GM23338 (cell line): ENCODE measurements at regions not wholly inside any gene's neighbourhood (a gene's known extent, or its start where the extent isn't known, plus 50 kb on each side); places are given as distances from the start of the nearest gene placed in this dataset.

ENCODE experiments used
- ATAC-seq: fragments of 200-7000 bp; cut with Tn5 transposase; 3 replicates; pipeline ENCODE4 v1.9.1; 2020
- DNase-seq: peaks from one replicate; pipeline ENCODE4 v3.0.0-alpha.2; 2015; ENCODE audit warnings: low spot score
- H2AFZ ChIP-seq: fragments of 200-600 bp; sonication (generic); 2 replicates; pipeline ENCODE4 v1.8.0; 2016; ENCODE audit warnings: antibody characterized with exemption, mild to moderate bottlenecking, moderate library complexity
- H3F3A ChIP-seq: fragments of 200-600 bp; sonication (generic); replicated peaks from 2 replicates; pipeline ENCODE4 v1.8.0; 2017; ENCODE audit warnings: antibody characterized with exemption, mixed run types, low read depth
- H3K27ac ChIP-seq: fragments of 200-600 bp; sonication (generic); 2 replicates; pipeline ENCODE4 v1.6.1; 2016; ENCODE audit warnings: low read depth
- H3K27me3 ChIP-seq: fragments of 200-600 bp; sonication (generic); 2 replicates; pipeline ENCODE4 v1.8.0; 2016; ENCODE audit warnings: mild to moderate bottlenecking, mixed run types, moderate library complexity; ENCODE audit not compliant: insufficient read depth
- H3K36me3 ChIP-seq: fragments of 200-600 bp; sonication (generic); 2 replicates; pipeline ENCODE4 v1.8.0; 2016; ENCODE audit warnings: mild to moderate bottlenecking; ENCODE audit not compliant: insufficient read depth
- H3K4me1 ChIP-seq: fragments of 200-600 bp; sonication (generic); 2 replicates; pipeline ENCODE4 v1.8.0; 2016; ENCODE audit warnings: mild to moderate bottlenecking, moderate library complexity; ENCODE audit not compliant: insufficient read depth
- H3K4me2 ChIP-seq: fragments of 200-600 bp; sonication (generic); 2 replicates; pipeline ENCODE4 v1.7.1; 2017; ENCODE audit warnings: mixed run types
- H3K4me3 ChIP-seq: fragments of 200-600 bp; sonication (generic); 2 replicates; pipeline ENCODE4 v1.6.1; 2016; ENCODE audit warnings: mixed run types
- H3K79me2 ChIP-seq: fragments of 200-600 bp; sonication (generic); replicated peaks from 2 replicates; pipeline ENCODE4 v1.8.0; 2017; ENCODE audit warnings: mild to moderate bottlenecking; ENCODE audit not compliant: insufficient read depth
- H3K9me2 ChIP-seq: fragments of 200-600 bp; sonication (generic); 2 replicates; pipeline ENCODE4 v1.8.0; 2017; ENCODE audit not compliant: insufficient read depth
- H4K20me1 ChIP-seq: fragments of 200-600 bp; sonication (generic); replicated peaks from 2 replicates; pipeline ENCODE4 v1.8.0; 2017; ENCODE audit warnings: mild to moderate bottlenecking; ENCODE audit not compliant: insufficient read depth
- H3K27ac Mint-ChIP-seq: 2 replicates; pipeline ENCODE4 v1.8.0; 2020; ENCODE audit warnings: inconsistent platforms, mild to moderate bottlenecking, moderate library complexity, mixed read lengths
- H3K27me3 Mint-ChIP-seq: 3 replicates; pipeline ENCODE4 v1.8.0; 2022; ENCODE audit warnings: low read depth, mild to moderate bottlenecking, moderate library complexity, mixed read lengths, inconsistent platforms; ENCODE audit not compliant: insufficient read depth, poor library complexity
- H3K36me3 Mint-ChIP-seq: 3 replicates; pipeline ENCODE4 v1.8.0; 2021; ENCODE audit warnings: low read depth, mild to moderate bottlenecking, inconsistent platforms, moderate library complexity, mixed read lengths
- H3K4me1 Mint-ChIP-seq: 3 replicates; pipeline ENCODE4 v1.8.0; 2020; ENCODE audit warnings: mild to moderate bottlenecking, inconsistent platforms, mixed read lengths
- H3K4me3 Mint-ChIP-seq: 3 replicates; pipeline ENCODE4 v1.8.0; 2021; ENCODE audit warnings: moderate library complexity, mild to moderate bottlenecking, inconsistent platforms, mixed read lengths
- H3K9me3 Mint-ChIP-seq: 3 replicates; pipeline ENCODE4 v1.8.0; 2020; ENCODE audit warnings: moderate library complexity, mild to moderate bottlenecking, inconsistent platforms, mixed read lengths
- CREB1 ChIP-seq: fragments of 250-450 bp; sonication (Bioruptor Pico); IDR thresholded peaks from 2 replicates; pipeline ENCODE4 v1.5.0; 2020; ENCODE audit warnings: low read depth, mild to moderate bottlenecking, moderate library complexity
- EZH2 ChIP-seq: fragments of 200-600 bp; sonication (generic); IDR thresholded peaks from one replicate; pipeline ENCODE4 v1.8.0; 2017; ENCODE audit warnings: antibody characterized with exemption, mild to moderate bottlenecking, low read depth; ENCODE audit not compliant: unreplicated experiment
- JUNB ChIP-seq: IDR thresholded peaks from one replicate; pipeline ENCODE4 v1.6.1; 2016; ENCODE audit warnings: antibody characterized with exemption; ENCODE audit not compliant: unreplicated experiment
- NANOG ChIP-seq: IDR thresholded peaks from 2 replicates; pipeline ENCODE4 v1.6.1; 2016; ENCODE audit warnings: antibody characterized with exemption, borderline replicate concordance
- ZNF114 ChIP-seq: fragments of 250-450 bp; sonication (Bioruptor Pico); IDR thresholded peaks from 2 replicates; pipeline ENCODE4 v1.5.0; 2020; ENCODE audit warnings: mild to moderate bottlenecking, moderate library complexity
- ZNF331 ChIP-seq: fragments of 250-450 bp; sonication (Bioruptor Pico); IDR thresholded peaks from 2 replicates; pipeline ENCODE4 v1.5.0; 2020; ENCODE audit warnings: low read depth, mild to moderate bottlenecking, moderate library complexity
- TF ChIP-seq, protein P1 (sequence below), 2 experiments: fragments of 200-600 bp in 1 of 2; sonication (generic) in 1 of 2; conservative IDR thresholded peaks; 2 replicates each; pipeline versions ENCODE4 v1.5.1 to v1.6.1; 2016 to 2017; ENCODE audit warnings: antibody characterized with exemption in 2 of 2, low read depth in 2 of 2, mild to moderate bottlenecking in 2 of 2, moderate library complexity in 1 of 2
- TF ChIP-seq, protein P2 (sequence below): IDR thresholded peaks from 2 replicates; pipeline ENCODE4 v1.6.1; 2016; ENCODE audit warnings: antibody characterized with exemption
- TF ChIP-seq, protein P3 (sequence below): fragments of 250-450 bp; sonication (Bioruptor Pico); IDR thresholded peaks from 2 replicates; pipeline ENCODE4 v1.5.0; 2020; ENCODE audit warnings: mild to moderate bottlenecking, moderate library complexity

DNA sequence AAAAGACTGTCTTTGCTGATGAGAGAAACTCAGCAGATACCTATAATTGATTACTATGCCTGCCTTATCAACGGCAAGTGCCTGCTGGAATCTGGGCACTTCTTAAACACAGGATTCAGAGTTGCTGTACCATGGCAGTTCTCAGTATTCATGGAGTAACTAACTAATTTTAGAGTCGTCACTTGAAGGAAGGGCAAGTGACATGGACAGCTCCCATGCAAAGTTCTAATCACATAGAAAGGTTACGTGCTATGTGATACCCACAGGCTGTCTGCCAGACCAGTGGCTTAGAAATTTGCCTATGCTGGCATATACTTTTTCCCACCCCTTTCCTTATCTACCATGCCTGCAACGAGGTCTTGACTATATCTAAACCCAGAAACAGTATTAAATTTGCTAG lies 931.1 kb upstream of the TENM3 start:
- Mint-ChIP-seq H3K4me1 (peaks cover 21% of the 10 kb centered on the region), H3K9me3 (peaks cover 3% of the 10 kb centered on the region; the same call in 1 of the 3 replicates), H3K27me3 (no peaks in the 10 kb centered on the region), H3K27ac (no peak overlapping the region), H3K4me3 (no peak overlapping the region), H3K36me3 (peaks cover 5% of the 10 kb centered on the region; the same call in 2 of the 3 replicates)
- H2AFZ ChIP-seq = no peak overlapping the region
- no peaks in the 10 kb centered on the region for H3F3A ChIP-seq
- no peaks in the 10 kb centered on the region for H3K27me3 ChIP-seq
- H3K27ac ChIP-seq = no peak overlapping the region
- H3K9me2 ChIP-seq = no peaks in the 10 kb centered on the region
- ATAC-seq (no peak), DNase-seq (no peak)
- H4K20me1 ChIP-seq = no peaks in the 10 kb centered on the region
- no peak for TF ChIP-seq NANOG
- no peak for TF ChIP-seq JUNB
- TF ChIP-seq CREB1 = no peak
- TF ChIP-seq, protein P1, sequence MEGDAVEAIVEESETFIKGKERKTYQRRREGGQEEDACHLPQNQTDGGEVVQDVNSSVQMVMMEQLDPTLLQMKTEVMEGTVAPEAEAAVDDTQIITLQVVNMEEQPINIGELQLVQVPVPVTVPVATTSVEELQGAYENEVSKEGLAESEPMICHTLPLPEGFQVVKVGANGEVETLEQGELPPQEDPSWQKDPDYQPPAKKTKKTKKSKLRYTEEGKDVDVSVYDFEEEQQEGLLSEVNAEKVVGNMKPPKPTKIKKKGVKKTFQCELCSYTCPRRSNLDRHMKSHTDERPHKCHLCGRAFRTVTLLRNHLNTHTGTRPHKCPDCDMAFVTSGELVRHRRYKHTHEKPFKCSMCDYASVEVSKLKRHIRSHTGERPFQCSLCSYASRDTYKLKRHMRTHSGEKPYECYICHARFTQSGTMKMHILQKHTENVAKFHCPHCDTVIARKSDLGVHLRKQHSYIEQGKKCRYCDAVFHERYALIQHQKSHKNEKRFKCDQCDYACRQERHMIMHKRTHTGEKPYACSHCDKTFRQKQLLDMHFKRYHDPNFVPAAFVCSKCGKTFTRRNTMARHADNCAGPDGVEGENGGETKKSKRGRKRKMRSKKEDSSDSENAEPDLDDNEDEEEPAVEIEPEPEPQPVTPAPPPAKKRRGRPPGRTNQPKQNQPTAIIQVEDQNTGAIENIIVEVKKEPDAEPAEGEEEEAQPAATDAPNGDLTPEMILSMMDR (conservative IDR thresholded peaks at IDR 0.05; ENCODE audit: low read depth in 2 of 2) = no peak
- TF ChIP-seq, protein P2, sequence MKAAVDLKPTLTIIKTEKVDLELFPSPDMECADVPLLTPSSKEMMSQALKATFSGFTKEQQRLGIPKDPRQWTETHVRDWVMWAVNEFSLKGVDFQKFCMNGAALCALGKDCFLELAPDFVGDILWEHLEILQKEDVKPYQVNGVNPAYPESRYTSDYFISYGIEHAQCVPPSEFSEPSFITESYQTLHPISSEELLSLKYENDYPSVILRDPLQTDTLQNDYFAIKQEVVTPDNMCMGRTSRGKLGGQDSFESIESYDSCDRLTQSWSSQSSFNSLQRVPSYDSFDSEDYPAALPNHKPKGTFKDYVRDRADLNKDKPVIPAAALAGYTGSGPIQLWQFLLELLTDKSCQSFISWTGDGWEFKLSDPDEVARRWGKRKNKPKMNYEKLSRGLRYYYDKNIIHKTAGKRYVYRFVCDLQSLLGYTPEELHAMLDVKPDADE = no peak
- H3K36me3 ChIP-seq = no peaks in the 10 kb centered on the region
- peaks cover 19% of the 10 kb centered on the region for H3K4me1 ChIP-seq
- H3K4me2 ChIP-seq = no peak overlapping the region
- no peak overlapping the region for H3K4me3 ChIP-seq
- no peaks in the 10 kb centered on the region for H3K79me2 ChIP-seq

DNA sequence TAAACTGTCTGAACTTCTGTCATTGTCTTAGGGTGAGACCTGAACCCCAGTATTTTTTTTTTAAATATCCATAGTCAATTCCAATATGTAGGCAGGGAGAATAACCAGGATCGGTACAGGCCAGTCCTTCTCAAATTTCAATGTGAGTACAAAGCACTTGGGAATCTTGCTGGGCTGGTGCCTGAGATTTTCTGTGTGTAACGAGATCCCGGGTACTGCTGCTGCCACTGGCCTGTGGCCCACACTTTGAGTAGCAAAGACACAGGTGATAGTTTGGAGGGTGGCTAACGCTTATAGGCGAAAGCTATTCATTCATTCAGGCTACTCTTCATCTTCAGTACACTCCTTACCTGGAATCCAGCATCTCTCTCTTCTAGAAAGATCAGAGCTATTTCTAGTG lies 923.6 kb upstream of the TENM3 start:
- peaks cover 2% of the 10 kb centered on the region; the same call in 1 of the 3 replicates for H3K36me3 Mint-ChIP-seq
- no peak overlapping the region for H3K27ac ChIP-seq
- 0 out of 3 replicates have a peak, but pooled peaks cover under 1% of the 10 kb centered on the region for H3K9me3 Mint-ChIP-seq
- no peak overlapping the region for H3K4me2 ChIP-seq
- no peaks in the 10 kb centered on the region for H3K27me3 ChIP-seq
- no peaks in the 10 kb centered on the region for H3K27me3 Mint-ChIP-seq
- no peak overlapping the region for H3K27ac Mint-ChIP-seq
- H3K36me3 ChIP-seq = no peaks in the 10 kb centered on the region
- H2AFZ ChIP-seq = no peak overlapping the region
- H3K4me3 Mint-ChIP-seq = no peak overlapping the region
- H3K9me2 ChIP-seq = no peaks in the 10 kb centered on the region
- H3K4me1 ChIP-seq = 0 out of 2 replicates have a peak, but pooled peaks cover 7% of the 10 kb centered on the region
- H3K79me2 ChIP-seq = no peaks in the 10 kb centered on the region
- peak; percentile 44 for DNase-seq
- H3K4me3 ChIP-seq = no peak overlapping the region
- peaks cover 9% of the 10 kb centered on the region; the same call in 2 of the 3 replicates for H3K4me1 Mint-ChIP-seq
- no peaks in the 10 kb centered on the region for H4K20me1 ChIP-seq
- ATAC-seq = peak; percentile 83
- no peaks in the 10 kb centered on the region for H3F3A ChIP-seq
- TF ChIP-seq, protein P2 = no peak
- no peak for TF ChIP-seq JUNB
- TF ChIP-seq EZH2 = no peak
- TF ChIP-seq, protein P1 (conservative IDR thresholded peaks at IDR 0.05; ENCODE audit: low read depth in 2 of 2) = no peak
- TF ChIP-seq ZNF114 (CRISPR knock-in tag) = no peak
- TF ChIP-seq ZNF331 (CRISPR knock-in tag) = no peak
- TF ChIP-seq, protein P3, sequence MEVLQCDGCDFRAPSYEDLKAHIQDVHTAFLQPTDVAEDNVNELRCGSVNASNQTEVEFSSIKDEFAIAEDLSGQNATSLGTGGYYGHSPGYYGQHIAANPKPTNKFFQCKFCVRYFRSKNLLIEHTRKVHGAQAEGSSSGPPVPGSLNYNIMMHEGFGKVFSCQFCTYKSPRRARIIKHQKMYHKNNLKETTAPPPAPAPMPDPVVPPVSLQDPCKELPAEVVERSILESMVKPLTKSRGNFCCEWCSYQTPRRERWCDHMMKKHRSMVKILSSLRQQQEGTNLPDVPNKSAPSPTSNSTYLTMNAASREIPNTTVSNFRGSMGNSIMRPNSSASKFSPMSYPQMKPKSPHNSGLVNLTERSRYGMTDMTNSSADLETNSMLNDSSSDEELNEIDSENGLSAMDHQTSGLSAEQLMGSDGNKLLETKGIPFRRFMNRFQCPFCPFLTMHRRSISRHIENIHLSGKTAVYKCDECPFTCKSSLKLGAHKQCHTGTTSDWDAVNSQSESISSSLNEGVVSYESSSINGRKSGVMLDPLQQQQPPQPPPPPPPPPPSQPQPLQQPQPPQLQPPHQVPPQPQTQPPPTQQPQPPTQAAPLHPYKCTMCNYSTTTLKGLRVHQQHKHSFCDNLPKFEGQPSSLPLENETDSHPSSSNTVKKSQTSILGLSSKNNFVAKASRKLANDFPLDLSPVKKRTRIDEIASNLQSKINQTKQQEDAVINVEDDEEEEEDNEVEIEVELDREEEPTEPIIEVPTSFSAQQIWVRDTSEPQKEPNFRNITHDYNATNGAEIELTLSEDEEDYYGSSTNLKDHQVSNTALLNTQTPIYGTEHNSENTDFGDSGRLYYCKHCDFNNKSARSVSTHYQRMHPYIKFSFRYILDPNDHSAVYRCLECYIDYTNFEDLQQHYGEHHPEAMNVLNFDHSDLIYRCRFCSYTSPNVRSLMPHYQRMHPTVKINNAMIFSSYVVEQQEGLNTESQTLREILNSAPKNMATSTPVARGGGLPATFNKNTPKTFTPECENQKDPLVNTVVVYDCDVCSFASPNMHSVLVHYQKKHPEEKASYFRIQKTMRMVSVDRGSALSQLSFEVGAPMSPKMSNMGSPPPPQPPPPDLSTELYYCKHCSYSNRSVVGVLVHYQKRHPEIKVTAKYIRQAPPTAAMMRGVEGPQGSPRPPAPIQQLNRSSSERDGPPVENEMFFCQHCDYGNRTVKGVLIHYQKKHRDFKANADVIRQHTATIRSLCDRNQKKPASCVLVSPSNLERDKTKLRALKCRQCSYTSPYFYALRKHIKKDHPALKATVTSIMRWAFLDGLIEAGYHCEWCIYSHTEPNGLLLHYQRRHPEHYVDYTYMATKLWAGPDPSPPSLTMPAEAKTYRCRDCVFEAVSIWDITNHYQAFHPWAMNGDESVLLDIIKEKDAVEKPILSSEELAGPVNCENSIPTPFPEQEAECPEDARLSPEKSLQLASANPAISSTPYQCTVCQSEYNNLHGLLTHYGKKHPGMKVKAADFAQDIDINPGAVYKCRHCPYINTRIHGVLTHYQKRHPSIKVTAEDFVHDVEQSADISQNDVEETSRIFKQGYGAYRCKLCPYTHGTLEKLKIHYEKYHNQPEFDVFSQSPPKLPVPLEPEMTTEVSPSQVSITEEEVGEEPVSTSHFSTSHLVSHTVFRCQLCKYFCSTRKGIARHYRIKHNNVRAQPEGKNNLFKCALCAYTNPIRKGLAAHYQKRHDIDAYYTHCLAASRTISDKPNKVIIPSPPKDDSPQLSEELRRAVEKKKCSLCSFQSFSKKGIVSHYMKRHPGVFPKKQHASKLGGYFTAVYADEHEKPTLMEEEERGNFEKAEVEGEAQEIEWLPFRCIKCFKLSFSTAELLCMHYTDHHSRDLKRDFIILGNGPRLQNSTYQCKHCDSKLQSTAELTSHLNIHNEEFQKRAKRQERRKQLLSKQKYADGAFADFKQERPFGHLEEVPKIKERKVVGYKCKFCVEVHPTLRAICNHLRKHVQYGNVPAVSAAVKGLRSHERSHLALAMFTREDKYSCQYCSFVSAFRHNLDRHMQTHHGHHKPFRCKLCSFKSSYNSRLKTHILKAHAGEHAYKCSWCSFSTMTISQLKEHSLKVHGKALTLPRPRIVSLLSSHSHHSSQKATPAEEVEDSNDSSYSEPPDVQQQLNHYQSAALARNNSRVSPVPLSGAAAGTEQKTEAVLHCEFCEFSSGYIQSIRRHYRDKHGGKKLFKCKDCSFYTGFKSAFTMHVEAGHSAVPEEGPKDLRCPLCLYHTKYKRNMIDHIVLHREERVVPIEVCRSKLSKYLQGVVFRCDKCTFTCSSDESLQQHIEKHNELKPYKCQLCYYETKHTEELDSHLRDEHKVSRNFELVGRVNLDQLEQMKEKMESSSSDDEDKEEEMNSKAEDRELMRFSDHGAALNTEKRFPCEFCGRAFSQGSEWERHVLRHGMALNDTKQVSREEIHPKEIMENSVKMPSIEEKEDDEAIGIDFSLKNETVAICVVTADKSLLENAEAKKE (CRISPR knock-in tag) = no peak
- TF ChIP-seq CREB1 = no peak
